GM10266 (cell line): ENCODE measurements at regions not wholly inside any gene's neighbourhood (a gene's known extent, or its start where the extent isn't known, plus 50 kb on each side); places are given as distances from the start of the nearest gene placed in this dataset.

Experiments used
- DNase-seq: peaks from one replicate; pipeline ENCODE4 v3.0.0; 2012; ENCODE audit errors: extremely low spot score
- CTCF ChIP-seq: IDR thresholded peaks from 2 replicates; pipeline ENCODE4 v1.5.1; 2012; ENCODE audit warnings: mild to moderate bottlenecking, low read depth; ENCODE audit not compliant: control insufficient read depth, insufficient read depth; ENCODE audit errors: missing control alignments

- DNase-seq = no peak
- TF ChIP-seq CTCF = no peak
These were observed 1272.1 kb downstream of the EPHA7 start for GRCh38 chr6:92147246-92147645.

- no peak for TF ChIP-seq CTCF
These were observed 1279.8 kb downstream of the EPHA7 start for GRCh38 chr6:92139601-92140000.

GRCh38 chr6:92132957-92133356 is 1286.4 kb downstream of the EPHA7 start:
- no peak for TF ChIP-seq CTCF
- no peak for DNase-seq

More at GRCh38 chr6:92139601-92140000, 1279.8 kb downstream of the EPHA7 start:
- DNase-seq = no peak

GRCh38 chr6:92132457-92132856 is 1286.9 kb downstream of the EPHA7 start:
- no peak for DNase-seq

GRCh38 chr6:92130944-92131343 is 1288.4 kb downstream of the EPHA7 start:
- no peak for DNase-seq
- no peak for TF ChIP-seq CTCF

More at GRCh38 chr6:92132457-92132856, 1286.9 kb downstream of the EPHA7 start:
- no peak for TF ChIP-seq CTCF

- DNase-seq = no peak
- no peak for TF ChIP-seq CTCF
These were observed 1292.4 kb downstream of the EPHA7 start for GRCh38 chr6:92126983-92127382.

- no peak for DNase-seq
- no peak for TF ChIP-seq CTCF
These were observed 1293.3 kb downstream of the EPHA7 start for GRCh38 chr6:92126088-92126487.
